CD4-positive, alpha-beta T cell treated with Interleukin-17A for 4 hours (primary cell): ENCODE measurements at regions not wholly inside any gene's neighbourhood (a gene's known extent, or its start where the extent isn't known, plus 50 kb on each side); places are given as distances from the start of the nearest gene placed in this dataset.
"Not testable (repeated sequence)": the region's sequence is repeated elsewhere in the genome, so short reads cannot be mapped to it uniquely, and the experiment has no call there.

ENCODE experiments used
- DNase-seq: peaks from one replicate; pipeline ENCODE4 v3.0.0-alpha.2; 2020; ENCODE audit warnings: mixed read lengths

DNA sequence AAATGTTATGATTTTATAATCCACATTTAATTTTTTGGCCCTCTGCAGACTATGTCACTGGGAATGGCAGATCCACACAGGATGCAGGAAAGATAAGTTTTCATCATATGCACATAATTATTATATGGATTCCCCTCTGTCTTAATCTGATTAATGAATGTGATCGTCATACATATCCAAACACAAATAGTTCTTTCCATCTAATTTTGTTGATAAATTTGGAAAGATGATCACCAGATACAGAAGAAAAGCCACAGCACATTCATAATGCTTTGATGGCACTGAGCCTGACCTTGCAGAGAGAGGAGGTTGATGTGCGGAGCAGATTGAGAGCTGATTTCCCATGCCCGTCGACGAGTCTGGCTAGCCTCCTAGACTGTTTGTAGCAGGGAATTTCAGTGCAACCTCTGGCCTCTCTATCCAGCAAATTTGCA is 471.5 kb downstream of the EPM2A start:
- no peak for DNase-seq

DNA sequence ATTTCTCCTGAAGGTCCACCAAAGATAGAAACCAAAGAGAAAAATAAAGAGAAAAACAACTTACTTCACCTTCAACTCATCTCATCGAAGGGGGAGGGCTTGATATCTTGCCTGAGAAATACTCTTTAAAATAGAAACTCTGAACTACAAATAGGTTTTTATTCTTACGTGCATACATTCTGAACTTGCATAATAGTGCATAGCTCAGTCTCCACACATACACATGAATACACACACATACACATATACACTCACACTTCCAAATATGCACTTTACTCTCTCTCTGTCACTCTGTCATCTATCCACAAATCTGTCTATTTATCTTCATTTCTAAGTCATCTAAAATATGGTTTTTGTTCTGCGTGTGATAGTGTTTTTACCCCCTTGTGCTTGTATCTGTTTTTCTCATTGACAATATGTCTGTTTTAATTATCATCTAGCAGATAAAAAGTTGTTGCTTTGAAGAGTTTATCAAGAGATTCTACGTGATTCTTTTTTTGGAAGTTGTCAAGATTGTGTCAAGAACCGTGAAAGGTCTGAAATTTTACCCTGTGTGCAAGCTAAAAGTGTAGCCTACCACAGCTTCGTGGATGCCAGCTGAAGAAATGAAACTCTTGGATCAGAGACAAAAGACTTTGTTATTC is 468.8 kb downstream of the EPM2A start:
- no peak for DNase-seq

DNA sequence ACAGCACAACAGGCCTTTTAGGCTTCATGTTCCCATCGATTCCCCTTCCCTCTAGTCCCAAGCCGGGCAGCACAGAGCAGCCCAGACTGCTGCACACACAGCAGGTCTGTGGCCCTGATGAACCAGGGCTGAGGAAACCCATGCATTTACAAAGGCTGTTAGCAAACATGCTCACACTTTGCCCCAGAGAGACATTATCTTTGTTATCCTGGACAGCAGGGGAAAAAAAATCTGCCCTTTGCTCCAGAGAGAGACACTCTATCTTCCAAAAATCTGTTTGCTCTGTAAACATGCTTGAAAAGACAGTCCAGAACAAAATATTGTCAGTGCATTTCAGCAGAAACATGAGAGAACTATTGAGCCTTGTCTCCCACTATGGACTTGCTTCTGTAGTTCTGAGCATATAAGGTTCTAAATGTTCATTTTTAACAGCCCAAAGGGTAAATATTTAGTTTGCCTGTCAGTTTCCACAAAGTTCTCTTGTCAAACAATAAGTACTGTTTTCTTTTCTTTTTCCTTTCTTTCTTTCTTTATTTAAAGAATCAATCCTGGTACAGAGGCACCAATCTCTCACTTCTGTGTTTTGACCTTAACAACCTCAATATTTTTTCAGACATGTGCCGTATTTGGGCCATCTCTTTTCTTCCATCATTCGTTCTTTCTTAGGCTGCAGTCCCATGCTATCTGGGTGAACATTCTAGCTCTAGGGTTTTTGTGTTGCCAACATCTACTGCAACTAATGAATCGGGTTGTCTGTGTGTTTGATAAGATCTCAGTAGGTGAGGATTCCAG is 468.0 kb downstream of the EPM2A start:
- DNase-seq, result no peak

DNA sequence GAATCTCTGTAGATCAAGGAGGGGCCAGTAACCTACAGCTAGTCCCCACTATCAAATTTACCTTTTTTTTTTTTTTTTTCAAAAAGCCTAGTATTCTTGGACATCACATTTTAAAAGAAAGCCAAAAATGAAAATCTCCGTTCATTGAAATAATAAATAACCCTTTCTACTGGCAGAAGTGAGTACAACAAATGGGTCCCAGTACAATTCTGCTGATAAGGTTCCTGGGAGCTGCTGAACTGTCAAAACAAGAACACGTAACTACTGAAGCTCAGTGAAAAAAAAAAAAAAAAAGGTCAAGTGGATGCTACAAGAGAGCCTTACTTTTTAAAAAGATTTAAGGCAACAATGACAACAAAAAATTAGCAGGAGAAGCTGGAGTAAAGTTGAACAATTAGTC is 464.9 kb downstream of the EPM2A start:
- no peak for DNase-seq

DNA sequence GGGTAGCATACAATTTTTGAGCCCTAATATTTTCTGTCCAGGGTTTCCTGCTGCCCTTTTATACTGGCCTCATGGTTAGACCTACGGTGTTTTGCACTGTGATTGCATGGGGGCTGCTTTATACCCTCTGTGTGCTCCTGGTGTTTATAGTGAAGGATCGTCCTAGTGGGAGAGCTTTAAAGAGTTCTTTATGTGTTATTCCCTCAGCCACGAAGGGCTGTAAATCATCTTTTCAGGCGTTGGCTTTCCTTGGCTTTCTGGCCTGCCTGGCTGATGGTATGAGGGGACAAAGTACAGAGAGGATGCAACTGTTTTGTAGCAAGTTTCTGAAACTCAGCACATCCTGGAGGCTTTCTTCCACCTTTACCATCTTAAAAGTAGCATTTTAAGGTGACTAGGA is 464.3 kb downstream of the EPM2A start:
- DNase-seq, result no peak

DNA sequence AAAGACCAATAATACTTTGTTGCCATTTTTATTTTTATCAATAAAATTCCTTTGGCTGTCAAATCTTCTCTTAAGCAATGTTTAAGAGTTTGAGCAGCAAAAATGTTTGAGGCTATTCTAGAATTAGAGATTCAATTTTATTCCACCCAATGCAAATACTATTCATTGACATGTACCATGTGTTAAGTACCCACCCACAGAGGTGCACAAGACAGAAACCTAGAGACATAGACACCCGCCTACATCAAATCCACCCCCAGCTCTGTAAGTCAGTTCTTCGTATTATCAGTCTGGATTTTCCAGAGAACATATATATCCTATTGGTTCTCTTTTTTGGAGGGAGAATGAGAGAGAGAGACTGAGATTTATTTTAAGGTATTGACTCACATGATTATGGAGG is 463.7 kb downstream of the EPM2A start:
- DNase-seq, result no peak

GRCh38 chr6:145272246-145272645 is 463.1 kb downstream of the EPM2A start:
- DNase-seq, result no peak

- DNase-seq, result no peak
Observed at GRCh38 chr6:145273136-145273535, 462.2 kb downstream of the EPM2A start.

DNA sequence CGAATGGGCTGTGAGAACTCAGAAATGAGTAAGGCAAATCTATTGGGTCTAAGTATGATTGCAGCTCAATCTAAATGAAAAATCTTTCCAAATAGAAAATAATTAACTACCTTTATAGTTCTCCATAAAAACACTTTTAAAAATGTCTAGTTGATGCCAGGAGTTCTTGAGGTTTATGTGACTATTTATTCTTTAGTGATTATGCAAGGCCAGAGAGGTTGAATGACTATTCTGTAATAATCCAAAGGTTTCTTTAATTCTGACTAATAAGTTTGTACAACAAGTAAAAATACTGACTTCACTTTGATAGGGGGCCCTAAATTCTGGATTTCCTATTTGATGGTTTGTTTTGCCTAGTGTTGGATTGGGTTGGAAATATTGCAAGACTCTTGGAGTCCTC is 461.2 kb downstream of the EPM2A start:
- DNase-seq, result no peak

DNA sequence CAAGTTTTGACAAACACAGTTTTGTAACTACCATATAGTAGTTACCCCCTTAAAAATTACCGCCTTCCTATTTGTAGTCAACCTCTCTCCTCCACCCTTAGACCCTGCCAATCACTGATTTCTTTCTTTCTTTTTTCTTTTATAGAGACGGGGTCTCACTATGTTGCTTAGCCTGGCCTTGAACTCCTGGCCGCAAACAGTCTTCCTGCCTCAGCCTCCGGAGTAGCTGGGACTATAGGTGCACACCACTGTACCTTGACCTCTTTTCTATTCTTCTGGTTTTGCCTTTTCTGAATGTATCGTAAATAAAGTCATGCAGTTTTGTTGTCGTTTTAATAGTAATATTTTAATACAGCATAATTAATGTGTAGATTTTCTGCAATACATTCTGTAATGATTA is 460.3 kb downstream of the EPM2A start:
- DNase-seq, result no peak

DNA sequence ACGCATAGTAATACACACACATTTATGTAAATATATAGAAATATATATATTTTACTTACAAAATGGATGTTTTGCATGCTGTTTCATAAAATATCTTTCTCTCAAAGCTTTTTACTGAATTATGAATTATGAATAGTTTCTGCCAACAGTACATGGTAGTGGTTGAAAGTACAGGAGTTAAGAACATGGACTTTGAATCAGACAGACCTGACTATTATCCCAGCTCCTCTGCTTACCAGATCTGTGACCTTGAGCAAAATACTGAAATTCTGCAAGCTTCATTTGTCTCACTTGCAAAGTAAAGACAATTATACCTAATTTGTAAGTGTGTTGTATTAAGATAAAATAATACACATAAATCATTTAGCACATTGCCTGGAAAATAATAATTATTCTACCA is 459.5 kb downstream of the EPM2A start:
- DNase-seq, result no peak

DNA sequence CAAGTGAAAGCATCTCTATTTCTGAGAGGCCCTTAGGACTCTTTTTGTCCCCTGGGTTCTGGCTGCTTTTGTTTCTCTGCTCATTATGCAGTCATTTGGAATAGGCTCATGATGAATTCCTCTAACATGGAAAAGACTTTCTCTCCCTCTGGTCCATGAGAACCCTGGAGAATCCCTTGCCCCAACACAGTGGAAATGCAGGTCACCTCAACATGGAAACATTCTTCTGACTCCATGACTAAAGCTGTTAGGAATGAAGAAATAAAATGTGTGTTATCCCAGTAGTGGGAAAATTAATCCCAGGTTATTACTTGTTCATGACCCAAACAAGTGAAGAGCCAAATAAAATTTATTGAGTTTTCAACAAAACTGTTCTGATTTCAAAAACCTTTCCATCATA is 458.6 kb downstream of the EPM2A start:
- DNase-seq, result no peak

GRCh38 chr6:145277358-145278086 is 457.8 kb downstream of the EPM2A start:
- DNase-seq, result no peak

- DNase-seq, result no peak
Observed at GRCh38 chr6:145278163-145278807, 457.0 kb downstream of the EPM2A start.

DNA sequence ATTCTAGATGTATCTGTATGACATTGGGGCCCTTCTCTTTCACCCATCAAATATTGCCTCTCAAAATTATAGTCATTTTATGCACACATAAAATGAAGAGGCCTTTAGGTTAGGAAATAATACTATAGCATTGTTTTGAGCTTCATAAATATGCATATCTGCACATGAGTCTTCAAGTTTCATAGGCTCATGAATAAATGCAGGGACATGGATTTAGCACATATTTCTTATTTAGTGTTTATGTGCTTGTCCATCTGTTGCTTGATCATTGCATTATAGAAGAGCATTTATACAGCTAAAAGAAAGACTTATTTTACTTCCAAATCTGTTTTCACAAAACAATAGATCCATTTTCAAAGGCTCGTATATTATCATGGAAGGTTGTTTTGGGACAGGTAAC is 455.8 kb downstream of the EPM2A start:
- DNase-seq, result no peak

GRCh38 chr6:145279993-145280392 is 455.3 kb downstream of the EPM2A start:
- no peak for DNase-seq

GRCh38 chr6:145283209-145283608 is 452.1 kb downstream of the EPM2A start:
- DNase-seq, result not testable (repeated sequence)

DNA sequence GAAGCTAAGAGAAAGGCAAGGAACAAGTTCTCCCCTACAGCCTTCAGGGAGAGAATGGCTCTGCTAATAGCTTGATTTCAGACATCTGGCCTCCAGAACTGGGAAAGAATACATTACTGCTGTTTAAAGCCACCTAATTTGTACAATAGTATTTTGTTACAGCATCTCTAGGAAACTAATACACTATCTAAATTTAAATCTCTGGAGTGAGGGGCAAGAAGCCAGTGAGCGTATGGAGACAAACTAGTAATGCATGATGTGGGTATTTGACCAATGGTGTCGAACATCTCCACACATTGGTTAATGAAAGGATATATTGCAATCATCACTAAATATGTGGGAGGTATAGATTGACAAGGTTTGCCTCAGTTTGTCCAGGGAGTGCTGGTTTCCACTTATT is 451.5 kb downstream of the EPM2A start:
- no peak for DNase-seq

DNA sequence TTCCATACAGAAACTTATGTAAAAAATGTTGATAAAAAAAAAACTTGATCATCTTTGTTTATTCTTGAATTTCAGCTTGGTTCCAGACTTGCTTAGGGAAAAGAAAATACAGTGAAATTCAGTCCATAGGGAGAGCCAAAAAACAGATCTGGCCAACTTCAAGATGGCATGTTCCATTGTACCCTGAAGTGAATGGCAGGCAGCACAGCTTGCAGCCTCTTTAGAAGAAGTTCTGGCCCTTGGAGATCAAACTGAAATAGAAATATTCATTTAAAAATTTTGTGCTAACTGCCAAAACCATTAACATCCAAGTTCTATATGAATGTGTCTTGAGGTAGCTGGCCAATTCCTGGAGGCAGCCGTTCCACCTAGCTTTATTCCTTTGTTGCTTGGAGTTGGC is 448.4 kb downstream of the EPM2A start:
- DNase-seq, result no peak

- no peak for DNase-seq
Observed at GRCh38 chr6:145289573-145289972, 445.7 kb downstream of the EPM2A start.

DNA sequence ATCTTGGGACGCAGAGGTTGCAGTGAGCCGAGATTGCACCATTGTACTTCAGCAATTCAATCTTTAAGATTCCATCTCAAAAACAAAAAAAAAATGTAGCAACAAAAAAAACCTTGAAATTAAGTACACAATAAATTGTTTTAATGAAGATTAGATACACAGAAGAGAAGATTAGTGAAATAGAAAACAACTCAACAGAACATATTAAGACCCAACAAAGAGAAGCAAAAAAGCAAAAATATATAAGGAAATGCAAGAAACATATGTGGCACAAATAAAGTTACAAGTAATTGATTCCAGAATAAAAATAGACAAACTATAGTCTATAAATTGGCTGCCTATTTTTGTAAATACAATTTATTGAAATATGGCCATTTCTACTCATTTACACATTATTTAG is 445.2 kb downstream of the EPM2A start:
- DNase-seq, result no peak

DNA sequence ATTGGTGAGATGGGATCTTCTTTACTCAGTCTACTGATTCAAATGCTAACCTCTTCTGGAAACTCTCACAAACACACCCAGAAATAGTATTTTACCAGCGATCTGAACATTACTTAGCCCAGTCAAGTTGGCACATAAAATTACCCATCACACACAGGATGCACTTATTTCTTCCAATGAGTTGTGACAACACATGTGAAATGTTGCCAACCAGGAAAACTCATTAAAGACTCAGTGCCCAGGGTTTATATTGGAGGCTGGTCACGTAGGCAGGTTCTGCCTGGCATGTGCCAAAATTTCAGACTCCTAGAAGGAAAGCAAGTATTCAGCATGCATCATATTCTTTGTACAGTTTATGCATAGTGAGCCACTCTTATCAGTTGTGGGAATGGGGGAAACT is 443.3 kb downstream of the EPM2A start:
- DNase-seq, result no peak

DNA sequence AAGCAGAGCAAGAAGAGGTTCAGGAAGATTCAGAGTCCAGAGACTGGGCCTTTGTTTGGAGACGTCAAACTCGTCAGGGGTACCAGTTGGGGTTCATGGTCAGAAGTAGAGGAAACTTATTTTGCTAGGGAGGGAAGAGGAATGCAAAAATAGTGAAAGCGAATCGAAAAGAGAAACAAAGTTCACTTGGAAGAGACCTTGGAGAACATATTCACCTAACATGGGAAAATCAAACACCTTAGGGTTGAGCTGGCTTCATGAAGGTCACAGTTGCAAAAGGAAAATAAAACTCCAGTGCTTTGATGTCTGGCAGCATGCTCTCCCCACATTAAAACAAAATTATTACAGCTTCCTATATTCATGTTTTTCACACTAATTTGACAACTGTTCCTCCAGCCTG is 440.4 kb downstream of the EPM2A start:
- DNase-seq, result no peak

GRCh38 chr6:145295746-145296145 is 439.6 kb downstream of the EPM2A start:
- DNase-seq, result no peak
